Uterus (tissue), 3 donors: ENCODE measurements at regions not wholly inside any gene's neighbourhood (a gene's known extent, or its start where the extent isn't known, plus 50 kb on each side); places are given as distances from the start of the nearest gene placed in this dataset.

ENCODE experiments used
- DNase-seq, 2 donors: peaks; one replicate each; pipeline ENCODE4 v3.0.0-alpha.2; 2019 to 2020
- H3K27ac ChIP-seq, 2 donors: fragments of 200-600 bp; sonication (generic); 1 replicate in 1 of 2; 2 replicates in 1 of 2; pipeline ENCODE4 v1.5.1; 2016 to 2018
- H3K27me3 ChIP-seq, 2 donors: fragments of 200-600 bp; sonication (generic); one replicate each; pipeline ENCODE4 v1.5.1; 2018 to 2019; ENCODE audit warnings: control low read depth in 1 of 2
- H3K36me3 ChIP-seq, 2 donors: fragments of 200-600 bp; sonication (generic); one replicate each; pipeline ENCODE4 v1.5.1; 2019; ENCODE audit warnings: control low read depth in 1 of 2
- H3K4me1 ChIP-seq, 2 donors: fragments of 200-600 bp; sonication (generic); one replicate each; pipeline ENCODE4 v1.5.1; 2018 to 2019; ENCODE audit warnings: control low read depth in 1 of 2
- H3K4me3 ChIP-seq, 2 donors: fragments of 200-600 bp; sonication (generic); 1 replicate in 1 of 2; 2 replicates in 1 of 2; pipeline ENCODE4 v1.5.1; 2018 to 2019; ENCODE audit warnings: mild to moderate bottlenecking in 1 of 2
- H3K9me3 ChIP-seq, 2 donors: fragments of 200-600 bp; sonication (generic); one replicate each; pipeline ENCODE4 v1.5.1; 2019; ENCODE audit warnings: control low read depth in 1 of 2
- POLR2A ChIP-seq, 2 donors: fragments of 450-650 bp; IDR thresholded peaks; one replicate each; pipeline ENCODE4 v1.6.1; 2016; ENCODE audit warnings: antibody characterized with exemption in 2 of 2, mild to moderate bottlenecking in 1 of 2, moderate library complexity in 1 of 2
- intact Hi-C: fragments of 100-400 bp; cut with DNase I; formaldehyde crosslinking; loops from one replicate; pipeline ENCODE4 v1.15.1; 2023; ENCODE audit warnings: low total_unique reads
- TF ChIP-seq, protein P1 (sequence below), 4 experiments: fragments of 200-600 bp in 2 of 4; fragments of 450-650 bp in 2 of 4; sonication (generic) in 2 of 4; IDR thresholded peaks; one replicate each; pipeline ENCODE4 v1.5.1; 2016 to 2019; ENCODE audit warnings: antibody characterized with exemption in 4 of 4, mild to moderate bottlenecking in 2 of 4, moderate library complexity in 1 of 4
- donor health status: DM: yes; HTN: yes; CAD: no.

DNA sequence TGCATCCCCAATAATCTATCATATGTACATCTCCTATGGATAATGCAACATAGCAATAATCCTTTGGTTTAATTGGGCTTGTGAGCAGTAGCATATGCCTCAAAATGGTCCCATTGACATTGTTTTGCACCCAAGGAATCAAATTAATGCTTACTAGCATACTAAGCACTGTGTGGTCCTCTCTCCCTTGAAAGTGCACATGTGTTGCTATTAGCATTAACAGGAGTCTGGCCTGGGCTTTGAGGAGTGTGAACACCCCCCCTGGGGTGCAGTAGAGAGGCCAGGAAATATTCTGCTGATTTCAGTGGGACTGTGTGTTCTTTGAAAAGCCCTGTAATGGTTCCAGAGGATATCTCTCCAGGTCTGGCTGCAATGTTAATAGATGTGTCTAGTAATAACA, 1148.4 kb downstream of the VRK1 start:
- no peak for TF ChIP-seq POLR2A (IDR thresholded peaks at IDR 0.05)
- TF ChIP-seq, protein P1, sequence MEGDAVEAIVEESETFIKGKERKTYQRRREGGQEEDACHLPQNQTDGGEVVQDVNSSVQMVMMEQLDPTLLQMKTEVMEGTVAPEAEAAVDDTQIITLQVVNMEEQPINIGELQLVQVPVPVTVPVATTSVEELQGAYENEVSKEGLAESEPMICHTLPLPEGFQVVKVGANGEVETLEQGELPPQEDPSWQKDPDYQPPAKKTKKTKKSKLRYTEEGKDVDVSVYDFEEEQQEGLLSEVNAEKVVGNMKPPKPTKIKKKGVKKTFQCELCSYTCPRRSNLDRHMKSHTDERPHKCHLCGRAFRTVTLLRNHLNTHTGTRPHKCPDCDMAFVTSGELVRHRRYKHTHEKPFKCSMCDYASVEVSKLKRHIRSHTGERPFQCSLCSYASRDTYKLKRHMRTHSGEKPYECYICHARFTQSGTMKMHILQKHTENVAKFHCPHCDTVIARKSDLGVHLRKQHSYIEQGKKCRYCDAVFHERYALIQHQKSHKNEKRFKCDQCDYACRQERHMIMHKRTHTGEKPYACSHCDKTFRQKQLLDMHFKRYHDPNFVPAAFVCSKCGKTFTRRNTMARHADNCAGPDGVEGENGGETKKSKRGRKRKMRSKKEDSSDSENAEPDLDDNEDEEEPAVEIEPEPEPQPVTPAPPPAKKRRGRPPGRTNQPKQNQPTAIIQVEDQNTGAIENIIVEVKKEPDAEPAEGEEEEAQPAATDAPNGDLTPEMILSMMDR (IDR thresholded peaks at IDR 0.05), result no peak
- H3K4me3 ChIP-seq, result no peak overlapping the region
- no peaks in the 10 kb centered on the region for H3K36me3 ChIP-seq
- no peaks in the 10 kb centered on the region for H3K9me3 ChIP-seq
- DNase-seq, result no peak
- H3K27me3 ChIP-seq, result no peaks in the 10 kb centered on the region
- intact Hi-C loops, result no loop called here
- H3K4me1 ChIP-seq, result no peaks in the 10 kb centered on the region
- H3K27ac ChIP-seq, result no peak overlapping the region

DNA sequence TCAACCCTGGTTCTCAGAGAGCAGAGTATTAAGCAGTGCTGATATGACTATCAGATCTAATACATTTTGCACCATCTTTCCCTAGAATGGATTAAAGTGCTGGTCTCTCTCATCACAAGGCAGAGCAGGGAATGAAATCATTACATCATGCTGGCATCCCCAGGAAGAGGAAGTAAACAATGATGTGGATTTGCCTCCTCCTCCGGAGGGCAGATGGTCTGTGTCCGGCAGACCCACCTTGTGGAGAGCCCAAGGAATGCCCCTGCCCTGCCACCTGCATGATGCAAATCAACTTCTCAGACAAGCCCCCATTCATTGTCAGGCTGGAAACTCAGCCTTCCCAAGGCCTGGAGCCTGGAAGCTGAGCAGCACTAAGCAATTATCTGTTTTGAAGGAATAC, 1149.1 kb downstream of the VRK1 start:
- no peak for DNase-seq
- H3K36me3 ChIP-seq, result no peaks in the 10 kb centered on the region

DNA sequence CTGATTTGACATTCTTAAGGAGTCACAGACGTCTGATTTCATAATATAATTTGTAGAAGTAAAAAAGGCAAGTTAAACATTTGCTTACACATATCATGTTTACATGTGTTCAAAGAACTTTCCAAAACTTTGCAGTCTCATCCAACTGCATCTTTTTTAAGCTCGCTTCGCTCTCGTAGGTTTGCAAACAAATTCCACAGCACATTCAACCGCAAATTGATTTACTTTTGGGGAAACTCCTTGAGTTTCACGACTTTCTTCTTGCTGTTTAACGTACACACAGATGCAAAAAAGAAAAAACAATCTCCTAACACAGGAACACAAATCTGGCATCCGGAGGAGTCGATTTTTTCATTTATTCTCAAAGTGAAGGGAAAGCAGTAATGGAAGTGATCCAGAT, 1149.5 kb downstream of the VRK1 start:
- H3K27ac ChIP-seq, result no peak overlapping the region
- no peak for DNase-seq
- intact Hi-C loops, result no loop called here
- TF ChIP-seq, protein P1 (IDR thresholded peaks at IDR 0.05), result no peak
- TF ChIP-seq POLR2A (IDR thresholded peaks at IDR 0.05), result no peak
- no peaks in the 10 kb centered on the region for H3K9me3 ChIP-seq
- no peak overlapping the region for H3K4me3 ChIP-seq
- no peaks in the 10 kb centered on the region for H3K27me3 ChIP-seq
- no peaks in the 10 kb centered on the region for H3K4me1 ChIP-seq
- H3K36me3 ChIP-seq, result no peaks in the 10 kb centered on the region

More for the DNA sequence above, 1149.1 kb downstream of the VRK1 start:
- H3K9me3 ChIP-seq, result no peaks in the 10 kb centered on the region
- H3K4me1 ChIP-seq, result no peaks in the 10 kb centered on the region
- intact Hi-C loops, result no loop called here
- TF ChIP-seq POLR2A (IDR thresholded peaks at IDR 0.05), result no peak
- TF ChIP-seq, protein P1 (IDR thresholded peaks at IDR 0.05), result no peak
- no peaks in the 10 kb centered on the region for H3K27me3 ChIP-seq
- H3K27ac ChIP-seq, result no peak overlapping the region
- H3K4me3 ChIP-seq, result no peak overlapping the region

DNA sequence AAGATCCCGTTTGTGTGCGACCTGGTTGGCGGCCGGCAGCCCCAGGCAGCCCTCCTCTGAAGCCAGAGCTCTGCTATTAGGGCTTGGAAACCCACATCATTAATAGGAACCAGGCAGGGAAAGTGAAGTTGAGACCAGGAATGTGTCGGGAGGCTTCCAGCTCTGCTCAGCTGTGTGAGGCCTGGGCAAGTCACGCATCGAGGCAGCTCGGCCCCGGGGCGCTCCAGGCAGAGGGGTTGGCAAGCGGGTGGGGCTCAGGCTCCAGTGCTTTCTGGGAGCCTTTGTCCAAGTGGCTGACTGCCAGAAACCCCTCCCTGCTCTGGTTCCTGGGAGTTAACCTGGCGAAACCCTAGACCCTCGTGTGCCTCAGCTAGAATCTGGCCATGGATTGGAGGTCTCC, 1151.7 kb downstream of the VRK1 start:
- DNase-seq, result no peak
- TF ChIP-seq POLR2A (IDR thresholded peaks at IDR 0.05), result no peak
- TF ChIP-seq, protein P1 (IDR thresholded peaks at IDR 0.05), result no peak
- no peaks in the 10 kb centered on the region for H3K9me3 ChIP-seq
- no peak overlapping the region for H3K27ac ChIP-seq
- H3K4me3 ChIP-seq, result no peak overlapping the region
- no peaks in the 10 kb centered on the region for H3K27me3 ChIP-seq
- intact Hi-C loops, result no loop called here
- no peaks in the 10 kb centered on the region for H3K36me3 ChIP-seq
- H3K4me1 ChIP-seq, result no peaks in the 10 kb centered on the region

- Histone ChIP-seq H3K4me3 (no peak overlapping the region), H3K27me3 (no peaks in the 10 kb centered on the region), H3K4me1 (no peaks in the 10 kb centered on the region), H3K36me3 (no peaks in the 10 kb centered on the region), H3K27ac (no peak overlapping the region), H3K9me3 (no peaks in the 10 kb centered on the region)
- intact Hi-C loops, result no loop called here
- TF ChIP-seq, protein P1 (IDR thresholded peaks at IDR 0.05), result no peak
- DNase-seq, result no peak
Measured at GRCh38 chr14:97956581-97957340, 1159.6 kb downstream of the VRK1 start.
